Dendritic cell treated with granulocyte-macrophage colony-stimulating factor and Interleukin-4, amounts not matched to agents 40 ng/mL and 50 ng/mL, for 4 days (primary cell): ENCODE measurements at regions not wholly inside any gene's neighbourhood (a gene's known extent, or its start where the extent isn't known, plus 50 kb on each side); places are given as distances from the start of the nearest gene placed in this dataset.
A peak's percentile ranks its signal among the peaks of the same experiment; 100 is the strongest.

ENCODE experiments used
- H3K27ac Mint-ChIP-seq: one replicate; pipeline ENCODE4 v1.8.0; 2022; ENCODE audit warnings: mild to moderate bottlenecking, mixed read lengths
- H3K27me3 Mint-ChIP-seq: one replicate; pipeline ENCODE4 v1.8.0; 2022; ENCODE audit warnings: mild to moderate bottlenecking, mixed read lengths
- H3K36me3 Mint-ChIP-seq: one replicate; pipeline ENCODE4 v1.8.0; 2022; ENCODE audit warnings: low read depth, mixed read lengths
- H3K4me1 Mint-ChIP-seq: one replicate; pipeline ENCODE4 v1.8.0; 2022; ENCODE audit warnings: low read depth, mixed read lengths
- H3K4me3 Mint-ChIP-seq: one replicate; pipeline ENCODE4 v1.8.0; 2022; ENCODE audit warnings: mild to moderate bottlenecking, moderate library complexity, mixed read lengths
- H3K9me3 Mint-ChIP-seq: one replicate; pipeline ENCODE4 v1.8.0; 2022; ENCODE audit warnings: mixed read lengths
- intact Hi-C: fragments of 100-400 bp; cut with micrococcal nuclease; formaldehyde crosslinking; loops from one replicate; pipeline ENCODE4 v1.15.0; 2022

- Mint-ChIP-seq H3K9me3 (no peaks in the 10 kb centered on the region), H3K27me3 (no peaks in the 10 kb centered on the region), H3K27ac (no peak overlapping the region), H3K4me1 (no peaks in the 10 kb centered on the region), H3K4me3 (no peak overlapping the region), H3K36me3 (no peaks in the 10 kb centered on the region)
- intact Hi-C loops = no loop called here
Observed at GRCh38 chr10:128245026-128245425, 118.8 kb upstream of the MKI67 start.

DNA sequence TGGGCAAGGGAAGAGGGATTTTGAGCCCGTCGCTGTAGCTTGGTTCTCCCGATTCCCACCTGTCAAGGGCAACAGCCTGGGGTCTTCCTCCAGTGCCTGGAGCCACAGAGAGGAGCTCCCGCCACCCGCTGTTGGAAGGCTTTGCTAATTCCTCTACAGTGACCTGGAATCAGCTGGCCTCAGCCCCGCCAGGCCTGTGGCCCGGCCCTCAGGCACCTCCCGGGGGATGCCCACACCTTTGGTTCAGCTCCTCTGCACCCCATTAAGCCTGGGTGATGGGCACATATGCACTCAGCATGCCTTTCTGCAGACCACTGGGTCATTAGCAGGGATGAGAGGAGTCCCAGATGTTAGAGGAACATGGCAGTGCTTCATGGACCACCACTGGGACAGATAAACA is 121.4 kb upstream of the MKI67 start:
- H3K9me3 Mint-ChIP-seq = no peaks in the 10 kb centered on the region
- intact Hi-C loops = no loop called here
- H3K36me3 Mint-ChIP-seq = no peaks in the 10 kb centered on the region
- no peak overlapping the region for H3K4me3 Mint-ChIP-seq
- H3K27ac Mint-ChIP-seq = no peak overlapping the region
- peaks cover 9% of the 10 kb centered on the region for H3K27me3 Mint-ChIP-seq
- no peaks in the 10 kb centered on the region for H3K4me1 Mint-ChIP-seq

DNA sequence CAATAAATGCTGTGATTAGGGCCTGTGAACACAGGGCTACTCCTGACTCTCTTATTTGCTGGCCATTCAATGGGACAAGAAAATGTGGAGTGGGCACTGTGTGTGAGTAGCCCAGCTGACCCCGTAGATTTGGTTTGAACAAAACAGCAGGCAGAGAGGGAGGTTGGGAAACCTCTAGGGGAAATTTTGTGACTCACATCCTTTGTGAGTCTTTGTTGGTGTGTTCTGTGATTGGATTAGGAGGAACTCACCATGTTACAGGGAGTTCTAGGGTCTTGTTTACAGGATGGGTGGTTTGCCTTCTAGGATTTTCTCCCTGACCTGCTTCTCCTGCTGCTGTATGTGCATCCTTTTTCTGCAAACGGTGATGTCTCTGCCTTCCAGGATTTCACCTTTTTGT is 128.3 kb upstream of the MKI67 start:
- intact Hi-C loops = no loop called here
- H3K4me3 Mint-ChIP-seq = no peak overlapping the region
- no peaks in the 10 kb centered on the region for H3K4me1 Mint-ChIP-seq
- no peaks in the 10 kb centered on the region for H3K36me3 Mint-ChIP-seq
- no peaks in the 10 kb centered on the region for H3K9me3 Mint-ChIP-seq
- peaks cover 18% of the 10 kb centered on the region for H3K27me3 Mint-ChIP-seq
- H3K27ac Mint-ChIP-seq = no peak overlapping the region

DNA sequence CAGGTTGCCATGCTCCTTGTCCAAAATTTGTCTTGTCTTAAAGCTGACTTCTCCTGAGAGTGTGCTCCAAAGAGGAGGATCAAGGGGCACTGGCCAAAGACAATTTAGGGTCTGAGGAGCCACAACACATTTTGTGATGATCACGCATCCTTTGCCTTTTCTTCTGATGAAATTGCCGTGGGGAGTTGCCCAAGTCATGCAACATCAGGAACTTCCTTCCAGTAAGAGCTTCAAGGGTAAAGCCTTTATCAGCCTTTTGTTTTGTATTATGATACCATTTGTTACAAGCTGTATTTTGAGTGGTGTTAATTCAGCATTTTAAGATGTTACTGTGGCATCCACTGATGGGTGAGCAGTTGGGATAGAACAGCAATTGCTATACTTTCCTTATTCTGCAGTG is 131.2 kb upstream of the MKI67 start:
- H3K4me1 Mint-ChIP-seq = no peaks in the 10 kb centered on the region
- no peaks in the 10 kb centered on the region for H3K9me3 Mint-ChIP-seq
- H3K27ac Mint-ChIP-seq = no peak overlapping the region
- no peak overlapping the region for H3K4me3 Mint-ChIP-seq
- intact Hi-C loops = no loop called here
- no peaks in the 10 kb centered on the region for H3K36me3 Mint-ChIP-seq
- H3K27me3 Mint-ChIP-seq = peaks cover 22% of the 10 kb centered on the region

GRCh38 chr10:128258421-128258976 is 132.3 kb upstream of the MKI67 start:
- H3K9me3 Mint-ChIP-seq = no peaks in the 10 kb centered on the region
- intact Hi-C loops = no loop called here
- H3K4me1 Mint-ChIP-seq = no peaks in the 10 kb centered on the region
- H3K4me3 Mint-ChIP-seq = no peak overlapping the region
- H3K36me3 Mint-ChIP-seq = no peaks in the 10 kb centered on the region
- peaks cover 26% of the 10 kb centered on the region for H3K27me3 Mint-ChIP-seq
- no peak overlapping the region for H3K27ac Mint-ChIP-seq

DNA sequence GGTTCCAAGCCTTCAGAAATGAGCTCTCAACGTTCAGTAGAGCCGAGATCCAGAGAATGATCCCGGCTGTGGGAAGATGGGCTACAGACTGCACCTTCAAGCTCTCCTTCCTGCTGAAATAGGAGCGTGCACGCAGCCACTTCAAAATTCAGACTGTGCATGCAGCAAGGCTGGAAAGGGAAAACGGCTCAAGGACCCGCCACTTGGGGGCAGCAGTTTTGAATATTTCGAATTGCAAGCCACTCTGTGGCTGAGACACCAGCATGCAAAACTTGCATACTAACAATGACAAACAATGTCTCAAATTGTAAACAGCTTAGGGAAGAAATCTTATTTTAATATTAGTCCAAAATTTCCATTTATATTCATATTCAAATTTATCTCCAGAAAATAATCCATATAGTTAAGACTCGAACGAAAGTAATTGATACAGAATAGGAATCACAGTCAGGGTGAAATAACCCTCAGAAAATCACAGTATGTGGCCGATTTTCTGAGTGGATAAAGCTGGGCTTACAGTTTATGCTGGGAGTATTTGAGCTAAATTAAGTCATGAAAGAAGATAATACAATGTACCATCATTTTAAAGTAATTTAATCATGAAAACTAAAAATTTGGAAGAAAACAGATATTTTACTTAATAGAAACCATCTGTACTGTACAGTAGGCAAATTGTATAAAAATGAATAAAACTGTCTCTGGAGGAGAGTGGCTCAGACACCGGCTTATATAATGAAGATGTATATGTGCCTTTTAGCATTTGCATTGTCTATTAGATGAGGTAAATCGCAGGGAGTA is 137.9 kb upstream of the MKI67 start:
- Mint-ChIP-seq H3K27ac (no peak overlapping the region), H3K9me3 (no peaks in the 10 kb centered on the region), H3K4me3 (no peak overlapping the region), H3K36me3 (no peaks in the 10 kb centered on the region), H3K4me1 (no peaks in the 10 kb centered on the region), H3K27me3 (peaks cover 63% of the 10 kb centered on the region)
- intact Hi-C loops = loop anchor here (10.0 kb wide), 1 partner anchor 1711 kb away; no protein-coding TSS in a partner anchor

DNA sequence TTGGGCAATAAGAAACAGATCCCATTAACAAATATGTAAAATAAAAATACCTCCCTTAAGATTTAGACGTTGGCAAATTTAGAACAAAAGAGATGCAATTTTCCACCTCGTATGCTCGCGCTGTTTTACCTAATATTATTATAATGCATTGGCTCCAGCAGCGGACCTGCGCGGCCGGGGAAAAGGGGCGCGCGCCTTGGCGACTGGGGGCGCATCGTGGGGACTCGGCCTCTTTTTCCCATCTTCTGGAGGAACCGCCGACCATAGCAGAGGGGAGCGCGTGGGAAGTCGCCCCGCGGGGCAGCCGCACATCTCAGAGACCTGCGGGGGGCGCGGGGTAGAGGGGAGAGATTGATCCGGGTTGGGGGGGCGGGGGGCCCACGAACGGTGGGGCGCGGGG is 139.4 kb upstream of the MKI67 start:
- Mint-ChIP-seq H3K9me3 (no peaks in the 10 kb centered on the region), H3K4me1 (no peaks in the 10 kb centered on the region), H3K36me3 (no peaks in the 10 kb centered on the region), H3K4me3 (no peak overlapping the region), H3K27me3 (peaks cover 60% of the 10 kb centered on the region), H3K27ac (no peak overlapping the region)
- intact Hi-C loops = loop anchor here (10.0 kb wide), 1 partner anchor 1709 kb away; no protein-coding TSS in a partner anchor

DNA sequence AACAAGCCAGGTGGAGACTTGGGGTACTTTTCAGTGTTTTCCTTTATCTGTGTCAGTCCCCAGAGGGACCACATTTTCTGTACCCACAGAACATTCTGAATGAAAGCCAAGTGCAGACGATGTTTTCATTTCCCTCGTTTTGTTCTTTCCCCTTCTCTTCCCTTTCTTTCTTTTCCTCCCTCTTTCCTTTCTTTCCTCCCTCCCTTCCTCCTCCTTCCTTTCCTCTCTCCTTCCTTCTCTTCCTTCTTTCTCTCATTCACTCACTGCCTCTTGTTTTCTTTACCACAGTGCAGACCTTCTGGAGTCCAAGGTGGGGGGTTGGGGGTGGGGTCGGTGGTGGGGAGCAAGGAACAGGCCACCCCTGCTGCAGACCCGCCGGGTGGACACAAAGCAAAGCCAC is 141.4 kb upstream of the MKI67 start:
- Mint-ChIP-seq H3K4me1 (no peaks in the 10 kb centered on the region), H3K36me3 (no peaks in the 10 kb centered on the region), H3K27me3 (peaks cover 52% of the 10 kb centered on the region), H3K9me3 (no peaks in the 10 kb centered on the region), H3K4me3 (no peak overlapping the region), H3K27ac (no peak overlapping the region)
- intact Hi-C loops = loop anchor here (10.0 kb wide), 1 partner anchor 1707 kb away; no protein-coding TSS in a partner anchor

DNA sequence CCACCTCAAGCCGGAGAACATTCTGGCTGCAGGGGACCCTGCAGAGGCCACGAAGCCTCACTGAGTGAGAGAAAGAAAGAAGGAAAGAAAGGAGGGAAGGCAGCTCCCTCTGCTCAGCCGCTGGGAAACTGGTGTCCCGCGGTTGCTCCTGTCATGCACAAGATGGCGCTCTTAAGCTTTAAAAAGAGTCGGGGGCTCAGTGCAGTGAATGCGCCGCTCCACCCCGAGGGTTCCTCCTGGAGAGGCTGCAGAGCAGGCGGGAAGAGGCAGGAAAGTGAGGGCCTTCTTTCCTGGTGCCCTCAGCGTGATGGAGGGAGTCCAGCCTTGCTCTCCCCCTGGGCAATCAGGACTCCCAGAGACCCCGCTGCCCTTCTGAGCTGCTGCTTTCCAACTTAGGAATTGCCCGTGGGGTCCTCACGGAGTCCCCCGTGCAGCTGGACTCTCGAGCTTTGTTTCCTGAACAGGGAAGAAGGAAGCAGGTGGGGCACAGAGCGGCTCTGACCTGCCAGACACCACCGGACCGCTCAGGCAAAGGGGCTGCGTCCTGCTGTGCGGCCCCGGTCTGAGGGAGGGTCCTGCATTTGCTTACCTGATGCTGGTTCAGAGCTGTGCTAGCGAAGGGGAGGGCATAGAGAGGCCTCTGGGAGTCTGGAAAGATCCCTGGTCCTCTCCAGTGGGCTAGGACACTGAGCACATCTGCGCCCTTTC is 141.9 kb upstream of the MKI67 start:
- intact Hi-C loops = loop anchor here (10.0 kb wide), 1 partner anchor 1707 kb away; no protein-coding TSS in a partner anchor
- Mint-ChIP-seq H3K27me3 (peaks cover 49% of the 10 kb centered on the region), H3K27ac (no peak overlapping the region), H3K4me1 (no peaks in the 10 kb centered on the region), H3K36me3 (no peaks in the 10 kb centered on the region), H3K4me3 (no peak overlapping the region), H3K9me3 (no peaks in the 10 kb centered on the region)

DNA sequence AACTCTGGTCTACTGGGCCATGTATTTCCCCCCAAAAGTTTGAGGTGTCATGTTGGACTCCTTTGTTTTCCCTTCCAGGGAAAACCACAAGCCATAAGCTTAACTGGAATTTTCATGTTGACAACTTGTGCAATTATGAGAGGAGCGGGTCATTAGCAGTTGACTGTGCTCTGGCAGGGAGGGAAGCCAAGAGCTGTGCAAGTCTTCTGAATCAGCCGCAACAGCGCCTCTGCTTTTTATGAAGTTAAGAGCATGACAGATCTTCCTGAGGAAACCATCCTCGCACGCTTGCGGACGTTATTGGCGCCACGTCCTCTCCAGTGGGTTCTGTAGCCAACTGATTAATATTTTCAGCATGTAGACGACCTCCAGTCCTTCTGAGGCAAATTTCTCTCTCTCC is 148.7 kb upstream of the MKI67 start:
- Mint-ChIP-seq H3K9me3 (no peaks in the 10 kb centered on the region), H3K27me3 (peaks cover 48% of the 10 kb centered on the region)

GRCh38 chr10:128275388-128276177 is 149.4 kb upstream of the MKI67 start:
- H3K9me3 Mint-ChIP-seq = no peaks in the 10 kb centered on the region
- no peak overlapping the region for H3K27ac Mint-ChIP-seq
- H3K36me3 Mint-ChIP-seq = no peaks in the 10 kb centered on the region
- H3K4me1 Mint-ChIP-seq = peaks cover 9% of the 10 kb centered on the region
- peaks cover 48% of the 10 kb centered on the region for H3K27me3 Mint-ChIP-seq
- intact Hi-C loops = no loop called here
- peak overlapping the region; percentile 30 for H3K4me3 Mint-ChIP-seq

More for the DNA sequence above, 148.7 kb upstream of the MKI67 start:
- no peaks in the 10 kb centered on the region for H3K36me3 Mint-ChIP-seq
- H3K4me1 Mint-ChIP-seq = peaks cover 9% of the 10 kb centered on the region
- intact Hi-C loops = no loop called here
- no peak overlapping the region for H3K27ac Mint-ChIP-seq
- H3K4me3 Mint-ChIP-seq = no peak overlapping the region

GRCh38 chr10:128277267-128277840 is 151.1 kb upstream of the MKI67 start:
- Mint-ChIP-seq H3K9me3 (no peaks in the 10 kb centered on the region), H3K27ac (no peak overlapping the region), H3K4me3 (no peak overlapping the region), H3K36me3 (no peaks in the 10 kb centered on the region), H3K27me3 (peaks cover 46% of the 10 kb centered on the region), H3K4me1 (peaks cover 9% of the 10 kb centered on the region)
- intact Hi-C loops = no loop called here

DNA sequence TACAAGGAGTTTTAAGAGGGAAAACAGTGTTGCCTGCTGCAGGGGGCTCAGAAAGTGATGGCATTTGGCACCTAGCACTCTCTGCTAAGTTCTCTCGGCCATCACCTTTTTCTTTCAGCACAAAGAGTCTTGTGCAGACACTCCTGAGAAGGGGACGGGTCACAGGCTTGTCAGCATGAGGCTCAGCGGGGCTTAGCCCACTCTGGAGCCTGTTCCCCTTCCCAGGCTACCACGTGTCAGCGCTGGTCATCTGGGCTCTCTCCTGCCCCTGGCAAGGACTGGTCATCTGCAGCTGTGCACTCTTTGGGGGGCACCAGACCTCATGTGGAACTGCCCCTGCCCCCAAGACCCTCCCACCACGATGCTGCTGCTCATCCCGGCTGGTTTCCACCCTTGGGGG is 152.1 kb upstream of the MKI67 start:
- H3K9me3 Mint-ChIP-seq = no peaks in the 10 kb centered on the region
- no peak overlapping the region for H3K4me3 Mint-ChIP-seq
- peaks cover 9% of the 10 kb centered on the region for H3K4me1 Mint-ChIP-seq
- intact Hi-C loops = no loop called here
- H3K27me3 Mint-ChIP-seq = peaks cover 43% of the 10 kb centered on the region
- no peaks in the 10 kb centered on the region for H3K36me3 Mint-ChIP-seq
- H3K27ac Mint-ChIP-seq = no peak overlapping the region
